HL-60 (cell line): ENCODE measurements at regions not wholly inside any gene's neighbourhood (a gene's known extent, or its start where the extent isn't known, plus 50 kb on each side); places are given as distances from the start of the nearest gene placed in this dataset.

Experiments used
- DNase-seq, 2 experiments: peaks; one replicate each; pipeline ENCODE4 v3.0.0-alpha.2; 2010 to 2020; ENCODE audit warnings: low read depth in 1 of 2, low spot score in 1 of 2
- H3K27ac ChIP-seq: fragments of 250-450 bp; sonication (Bioruptor Pico); replicated peaks from 2 replicates; pipeline ENCODE4 v1.5.1; 2020; ENCODE audit warnings: mild to moderate bottlenecking, moderate library complexity
- H3K27me3 ChIP-seq: fragments of 250-450 bp; sonication (Bioruptor Pico); 2 replicates; pipeline ENCODE4 v1.5.1; 2021; ENCODE audit warnings: mild to moderate bottlenecking, moderate library complexity; ENCODE audit not compliant: insufficient read depth, poor library complexity, severe bottlenecking
- H3K4me3 ChIP-seq: replicated peaks from 2 replicates; pipeline ENCODE4 v1.5.1; 2011; ENCODE audit warnings: mild to moderate bottlenecking, control low read depth, low read length; ENCODE audit not compliant: insufficient read depth
- GABPA ChIP-seq: IDR thresholded peaks from 2 replicates; pipeline ENCODE4 v1.6.1; 2012; ENCODE audit warnings: low read depth
- POLR2AphosphoS5 ChIP-seq: IDR thresholded peaks from 2 replicates; pipeline ENCODE4 v1.6.1; 2012; ENCODE audit warnings: low read depth
- REST ChIP-seq: IDR thresholded peaks from 2 replicates; pipeline ENCODE4 v1.6.1; 2012; ENCODE audit warnings: low read depth; ENCODE audit not compliant: insufficient replicate concordance
- SPI1 ChIP-seq: IDR thresholded peaks from 2 replicates; pipeline ENCODE4 v1.6.1; 2012; ENCODE audit warnings: low read depth, mild to moderate bottlenecking, borderline replicate concordance
- TF ChIP-seq, protein P1 (sequence below): IDR thresholded peaks from one replicate; pipeline ENCODE4 v1.5.1; 2011; ENCODE audit warnings: low read length, control low read depth, inconsistent platforms; ENCODE audit not compliant: insufficient read depth

DNA sequence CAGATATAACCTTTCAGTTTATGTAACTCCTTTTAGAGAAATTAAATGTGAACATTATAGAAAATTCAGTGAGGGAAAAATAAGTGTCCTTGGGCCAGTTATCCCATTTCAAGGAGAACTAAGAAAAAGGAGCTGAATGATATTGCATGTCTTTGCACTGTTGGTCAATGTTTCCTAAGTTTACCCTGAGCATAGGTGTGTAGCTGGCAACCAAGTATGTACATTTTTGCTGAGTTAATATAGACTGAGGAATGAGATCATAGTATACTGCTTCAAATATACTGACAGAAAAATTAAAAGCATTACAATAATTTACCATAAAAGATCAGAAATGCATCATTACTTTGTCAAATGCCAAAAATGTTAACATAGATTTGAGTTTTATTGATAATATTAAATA lies 2128.7 kb upstream of the C9orf72 start:
- TF ChIP-seq GABPA (no peak), REST (no peak), SPI1 (no peak), POLR2AphosphoS5 (no peak)
- TF ChIP-seq, protein P1, sequence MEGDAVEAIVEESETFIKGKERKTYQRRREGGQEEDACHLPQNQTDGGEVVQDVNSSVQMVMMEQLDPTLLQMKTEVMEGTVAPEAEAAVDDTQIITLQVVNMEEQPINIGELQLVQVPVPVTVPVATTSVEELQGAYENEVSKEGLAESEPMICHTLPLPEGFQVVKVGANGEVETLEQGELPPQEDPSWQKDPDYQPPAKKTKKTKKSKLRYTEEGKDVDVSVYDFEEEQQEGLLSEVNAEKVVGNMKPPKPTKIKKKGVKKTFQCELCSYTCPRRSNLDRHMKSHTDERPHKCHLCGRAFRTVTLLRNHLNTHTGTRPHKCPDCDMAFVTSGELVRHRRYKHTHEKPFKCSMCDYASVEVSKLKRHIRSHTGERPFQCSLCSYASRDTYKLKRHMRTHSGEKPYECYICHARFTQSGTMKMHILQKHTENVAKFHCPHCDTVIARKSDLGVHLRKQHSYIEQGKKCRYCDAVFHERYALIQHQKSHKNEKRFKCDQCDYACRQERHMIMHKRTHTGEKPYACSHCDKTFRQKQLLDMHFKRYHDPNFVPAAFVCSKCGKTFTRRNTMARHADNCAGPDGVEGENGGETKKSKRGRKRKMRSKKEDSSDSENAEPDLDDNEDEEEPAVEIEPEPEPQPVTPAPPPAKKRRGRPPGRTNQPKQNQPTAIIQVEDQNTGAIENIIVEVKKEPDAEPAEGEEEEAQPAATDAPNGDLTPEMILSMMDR, result no peak
- H3K27me3 ChIP-seq, result no peaks in the 10 kb centered on the region
- no peak overlapping the region for H3K4me3 ChIP-seq
- no peak for DNase-seq
- no peak overlapping the region for H3K27ac ChIP-seq

- no peak overlapping the region for H3K27ac ChIP-seq
- H3K27me3 ChIP-seq, result no peaks in the 10 kb centered on the region
- DNase-seq, result no peak
- H3K4me3 ChIP-seq, result no peak overlapping the region
- TF ChIP-seq, protein P1, result no peak
- no peak for TF ChIP-seq REST
- no peak for TF ChIP-seq POLR2AphosphoS5
- no peak for TF ChIP-seq SPI1
- no peak for TF ChIP-seq GABPA
Measured at GRCh38 chr9:29714860-29715259, 2141.6 kb upstream of the C9orf72 start.

DNA sequence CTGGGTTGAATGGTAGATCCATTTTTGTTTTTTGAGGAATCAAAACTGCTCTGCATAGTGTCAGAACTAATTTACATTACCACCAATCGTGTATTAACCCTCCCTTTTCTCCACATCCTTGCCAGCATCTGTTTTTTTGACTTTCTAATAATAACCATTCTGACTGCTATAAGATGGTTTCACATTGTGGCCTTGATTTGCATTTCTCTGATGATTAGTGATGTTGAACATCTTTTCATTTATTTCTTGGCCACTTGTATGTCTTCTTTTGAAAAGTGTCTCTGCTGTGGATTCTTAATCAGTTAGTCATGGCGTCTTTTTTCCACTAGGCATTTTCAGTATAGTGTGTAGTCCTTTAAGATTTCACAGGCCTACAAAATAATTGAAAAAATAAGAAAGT lies 2144.3 kb upstream of the C9orf72 start:
- no peak overlapping the region for H3K27ac ChIP-seq
- TF ChIP-seq GABPA, result no peak
- TF ChIP-seq SPI1, result no peak
- no peak for DNase-seq
- H3K27me3 ChIP-seq, result no peaks in the 10 kb centered on the region
- H3K4me3 ChIP-seq, result no peak overlapping the region

- no peak overlapping the region for H3K4me3 ChIP-seq
- TF ChIP-seq SPI1 (no peak), REST (no peak), GABPA (no peak), POLR2AphosphoS5 (no peak)
- TF ChIP-seq, protein P1, result no peak
- H3K27me3 ChIP-seq, result no peaks in the 10 kb centered on the region
- no peak overlapping the region for H3K27ac ChIP-seq
- no peak for DNase-seq
Measured at GRCh38 chr9:29730163-29730562, 2156.9 kb upstream of the C9orf72 start.
